Loucy (cell line): ENCODE measurements at regions not wholly inside any gene's neighbourhood (a gene's known extent, or its start where the extent isn't known, plus 50 kb on each side); places are given as distances from the start of the nearest gene placed in this dataset.

ENCODE experiments used
- H2AFZ ChIP-seq: fragments of 200-600 bp; sonication (generic); 2 replicates; pipeline ENCODE4 v1.6.0; 2016; ENCODE audit warnings: antibody characterized with exemption, mild to moderate bottlenecking, low read length, moderate library complexity
- H3F3A ChIP-seq: fragments of 200-600 bp; 2 replicates; pipeline ENCODE4 v1.6.0; 2016; ENCODE audit warnings: antibody characterized with exemption, low read depth, mild to moderate bottlenecking
- H3K27me3 ChIP-seq: fragments of 200-600 bp; sonication (generic); 2 replicates; pipeline ENCODE4 v1.6.1; 2014; ENCODE audit warnings: low read length, mild to moderate bottlenecking; ENCODE audit not compliant: insufficient read depth, poor library complexity, severe bottlenecking
- H3K36me3 ChIP-seq: fragments of 200-600 bp; sonication (generic); 2 replicates; pipeline ENCODE4 v1.6.1; 2016; ENCODE audit warnings: low read length; ENCODE audit not compliant: insufficient read depth
- H3K4me1 ChIP-seq: fragments of 200-600 bp; sonication (generic); 2 replicates; pipeline ENCODE4 v1.5.1; 2014; ENCODE audit warnings: low read length, mild to moderate bottlenecking; ENCODE audit not compliant: insufficient read depth, poor library complexity, severe bottlenecking
- H3K4me2 ChIP-seq: fragments of 200-600 bp; sonication (generic); 2 replicates; pipeline ENCODE4 v1.6.0; 2014; ENCODE audit warnings: antibody characterized with exemption, low read length, low read depth, mild to moderate bottlenecking; ENCODE audit not compliant: poor library complexity, severe bottlenecking
- H3K4me3 ChIP-seq: fragments of 200-600 bp; sonication (generic); 2 replicates; pipeline ENCODE4 v1.5.1; 2014; ENCODE audit warnings: low read length, mild to moderate bottlenecking, mixed read lengths; ENCODE audit not compliant: poor library complexity, severe bottlenecking
- H3K79me2 ChIP-seq: fragments of 200-600 bp; sonication (generic); 2 replicates; pipeline ENCODE4 v1.6.1; 2014; ENCODE audit warnings: low read length; ENCODE audit not compliant: insufficient read depth
- H3K9ac ChIP-seq: fragments of 200-600 bp; sonication (generic); 2 replicates; pipeline ENCODE4 v1.6.0; 2014; ENCODE audit warnings: mild to moderate bottlenecking, low read depth, low read length, moderate library complexity; ENCODE audit not compliant: poor library complexity, severe bottlenecking
- H3K9me2 ChIP-seq: fragments of 200-600 bp; sonication (generic); replicated peaks from 2 replicates; pipeline ENCODE4 v1.6.1; 2016; ENCODE audit warnings: low read depth, low read length, mixed read lengths
- H3K9me3 ChIP-seq: fragments of 200-600 bp; sonication (generic); 2 replicates; pipeline ENCODE4 v1.6.1; 2014; ENCODE audit warnings: mild to moderate bottlenecking, antibody characterized with exemption, low read length, low read depth; ENCODE audit not compliant: insufficient read depth
- H4K20me1 ChIP-seq: fragments of 200-600 bp; sonication (generic); 2 replicates; pipeline ENCODE4 v1.6.0; 2014; ENCODE audit warnings: antibody characterized with exemption, low read length, mild to moderate bottlenecking; ENCODE audit not compliant: insufficient read depth, poor library complexity, severe bottlenecking
- EZH2phosphoT487 ChIP-seq: fragments of 200-600 bp; IDR thresholded peaks from 2 replicates; pipeline ENCODE4 v1.6.1; 2018; ENCODE audit warnings: antibody characterized with exemption, mild to moderate bottlenecking, moderate library complexity, borderline replicate concordance
- TF ChIP-seq, protein P1 (sequence below): fragments of 200-600 bp; sonication (generic); conservative IDR thresholded peaks from 2 replicates; pipeline ENCODE4 v1.5.1; 2014; ENCODE audit warnings: mild to moderate bottlenecking, antibody characterized with exemption, low read length

DNA sequence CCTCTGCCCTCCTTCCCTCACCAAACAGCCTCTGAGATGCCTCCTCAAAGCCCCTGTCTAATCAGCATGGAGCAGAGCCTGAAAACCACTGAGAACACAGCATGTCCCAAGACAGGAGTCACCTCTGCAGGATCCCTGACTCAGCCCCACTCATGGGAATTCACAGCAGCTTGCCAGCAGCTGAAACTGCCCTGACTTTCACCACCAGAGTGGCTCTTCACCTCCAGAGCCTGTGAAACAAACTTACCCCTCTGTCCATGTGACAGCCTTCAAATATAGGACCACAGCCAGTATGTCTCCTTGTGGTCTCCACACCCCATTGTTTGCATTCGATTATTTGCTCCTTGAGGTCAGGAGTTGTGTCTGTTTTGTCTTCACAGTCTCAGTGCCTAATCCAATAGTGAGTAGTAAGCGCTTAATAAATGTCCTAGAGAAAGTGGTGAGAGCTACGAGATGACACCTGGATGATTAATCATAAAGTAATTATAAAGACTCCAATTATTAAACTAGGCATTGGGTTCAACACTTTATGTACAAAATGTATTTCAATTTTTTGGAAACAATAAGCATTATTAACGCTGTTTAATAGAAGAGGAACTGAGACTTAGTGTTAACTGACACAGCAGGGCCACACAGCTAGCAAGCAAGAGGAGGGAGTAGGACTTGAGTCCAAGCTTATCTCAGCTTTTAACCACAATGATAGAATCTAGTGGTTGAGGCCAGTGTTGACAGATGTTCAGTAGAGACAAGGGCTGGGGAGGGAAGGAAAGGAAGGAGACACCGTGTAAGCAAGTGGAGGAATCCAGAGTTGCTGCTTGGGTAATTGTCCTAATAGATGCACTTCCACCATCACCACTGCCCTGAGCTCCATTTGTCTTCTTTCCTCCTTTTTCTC lies 358.7 kb upstream of the TNP1 start:
- H3F3A ChIP-seq, result peaks cover 4% of the 10 kb centered on the region; the same call in 1 of the 2 replicates
- peak overlapping the region; percentile 23 for H3K9ac ChIP-seq
- H3K9me2 ChIP-seq, result no peaks in the 10 kb centered on the region
- no peaks in the 10 kb centered on the region for H4K20me1 ChIP-seq
- no peaks in the 10 kb centered on the region for H3K27me3 ChIP-seq
- no peak for TF ChIP-seq EZH2phosphoT487
- TF ChIP-seq, protein P1, sequence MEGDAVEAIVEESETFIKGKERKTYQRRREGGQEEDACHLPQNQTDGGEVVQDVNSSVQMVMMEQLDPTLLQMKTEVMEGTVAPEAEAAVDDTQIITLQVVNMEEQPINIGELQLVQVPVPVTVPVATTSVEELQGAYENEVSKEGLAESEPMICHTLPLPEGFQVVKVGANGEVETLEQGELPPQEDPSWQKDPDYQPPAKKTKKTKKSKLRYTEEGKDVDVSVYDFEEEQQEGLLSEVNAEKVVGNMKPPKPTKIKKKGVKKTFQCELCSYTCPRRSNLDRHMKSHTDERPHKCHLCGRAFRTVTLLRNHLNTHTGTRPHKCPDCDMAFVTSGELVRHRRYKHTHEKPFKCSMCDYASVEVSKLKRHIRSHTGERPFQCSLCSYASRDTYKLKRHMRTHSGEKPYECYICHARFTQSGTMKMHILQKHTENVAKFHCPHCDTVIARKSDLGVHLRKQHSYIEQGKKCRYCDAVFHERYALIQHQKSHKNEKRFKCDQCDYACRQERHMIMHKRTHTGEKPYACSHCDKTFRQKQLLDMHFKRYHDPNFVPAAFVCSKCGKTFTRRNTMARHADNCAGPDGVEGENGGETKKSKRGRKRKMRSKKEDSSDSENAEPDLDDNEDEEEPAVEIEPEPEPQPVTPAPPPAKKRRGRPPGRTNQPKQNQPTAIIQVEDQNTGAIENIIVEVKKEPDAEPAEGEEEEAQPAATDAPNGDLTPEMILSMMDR, result no peak
- H3K36me3 ChIP-seq, result no peaks in the 10 kb centered on the region
- peak overlapping the region; percentile 38 for H3K4me3 ChIP-seq
- no peak overlapping the region for H2AFZ ChIP-seq
- no peaks in the 10 kb centered on the region for H3K79me2 ChIP-seq
- H3K4me1 ChIP-seq, result peaks cover 53% of the 10 kb centered on the region
- peak overlapping the region; percentile 68 for H3K4me2 ChIP-seq
- no peaks in the 10 kb centered on the region for H3K9me3 ChIP-seq

GRCh38 chr2:217216982-217217381 lies 357.1 kb upstream of the TNP1 start:
- Histone ChIP-seq H3K27me3 (no peaks in the 10 kb centered on the region), H4K20me1 (no peaks in the 10 kb centered on the region), H2AFZ (no peak overlapping the region), H3F3A (no peaks in the 10 kb centered on the region; the same call in 1 of the 2 replicates), H3K4me3 (no peak overlapping the region), H3K4me1 (peaks cover 38% of the 10 kb centered on the region), H3K9me2 (no peaks in the 10 kb centered on the region), H3K79me2 (no peaks in the 10 kb centered on the region), H3K9me3 (no peaks in the 10 kb centered on the region), H3K36me3 (no peaks in the 10 kb centered on the region), H3K9ac (no peak overlapping the region), H3K4me2 (peak overlapping the region; percentile 68)
- no peak for TF ChIP-seq EZH2phosphoT487
- TF ChIP-seq, protein P1, result no peak

DNA sequence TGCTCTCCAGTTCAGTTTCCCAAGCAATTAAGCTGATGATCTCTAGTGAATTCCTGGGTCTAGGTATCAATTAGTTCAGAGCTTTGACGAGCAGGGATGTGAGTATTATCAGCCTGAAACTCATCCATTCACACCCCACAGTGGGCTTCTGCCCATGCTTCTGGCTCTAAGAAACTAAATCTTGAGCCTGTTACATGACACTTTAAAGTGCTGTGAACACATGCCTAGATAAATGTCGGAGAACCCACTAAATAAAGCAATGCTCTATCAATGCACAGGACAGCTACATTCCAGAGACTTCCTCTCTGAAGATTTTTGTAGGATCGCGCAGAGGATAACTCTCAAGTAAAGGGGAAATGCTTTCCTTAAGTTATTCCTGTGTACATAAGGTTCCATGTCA lies 356.5 kb upstream of the TNP1 start:
- H3K4me1 ChIP-seq, result peaks cover 37% of the 10 kb centered on the region
- H3K79me2 ChIP-seq, result no peaks in the 10 kb centered on the region
- no peak overlapping the region for H2AFZ ChIP-seq
- H3K9me3 ChIP-seq, result no peaks in the 10 kb centered on the region
- no peaks in the 10 kb centered on the region for H3K36me3 ChIP-seq
- H3F3A ChIP-seq, result no peaks in the 10 kb centered on the region; the same call in 1 of the 2 replicates
- no peak for TF ChIP-seq EZH2phosphoT487
- TF ChIP-seq, protein P1, result no peak
- H3K9ac ChIP-seq, result no peak overlapping the region
- no peak overlapping the region for H3K4me2 ChIP-seq
- no peaks in the 10 kb centered on the region for H3K27me3 ChIP-seq
- no peaks in the 10 kb centered on the region for H4K20me1 ChIP-seq
- no peak overlapping the region for H3K4me3 ChIP-seq
- H3K9me2 ChIP-seq, result no peaks in the 10 kb centered on the region
